ENCODE measurements at regions not wholly inside any gene's neighbourhood (a gene's known extent, or its start where the extent isn't known, plus 50 kb on each side); places are given as distances from the start of the nearest gene placed in this dataset.
"Not testable (repeated sequence)": the region's sequence is repeated elsewhere in the genome, so short reads cannot be mapped to it uniquely, and the experiment has no call there.

DNA sequence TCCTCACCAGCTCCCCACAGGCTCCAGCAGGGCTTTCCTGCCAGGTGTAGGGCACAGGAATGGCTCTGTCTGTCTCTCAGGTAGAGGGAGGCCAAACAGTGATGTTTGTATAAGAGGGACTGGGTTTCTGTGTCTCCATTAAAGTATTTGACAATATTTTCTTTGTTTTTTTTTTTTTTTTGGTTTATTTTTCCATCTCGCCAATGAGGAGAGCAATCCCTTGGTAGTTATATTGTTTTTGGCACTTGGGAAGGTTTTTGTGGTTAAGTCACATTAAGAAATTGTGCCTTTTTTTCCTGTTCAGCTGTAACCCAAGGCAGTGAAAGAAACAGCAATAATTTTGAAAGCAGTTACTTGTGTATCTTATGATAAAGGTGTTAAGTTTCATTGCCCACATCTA is 234.6 kb upstream of the PRSS1 start:
- TF ChIP-seq, protein P1, sequence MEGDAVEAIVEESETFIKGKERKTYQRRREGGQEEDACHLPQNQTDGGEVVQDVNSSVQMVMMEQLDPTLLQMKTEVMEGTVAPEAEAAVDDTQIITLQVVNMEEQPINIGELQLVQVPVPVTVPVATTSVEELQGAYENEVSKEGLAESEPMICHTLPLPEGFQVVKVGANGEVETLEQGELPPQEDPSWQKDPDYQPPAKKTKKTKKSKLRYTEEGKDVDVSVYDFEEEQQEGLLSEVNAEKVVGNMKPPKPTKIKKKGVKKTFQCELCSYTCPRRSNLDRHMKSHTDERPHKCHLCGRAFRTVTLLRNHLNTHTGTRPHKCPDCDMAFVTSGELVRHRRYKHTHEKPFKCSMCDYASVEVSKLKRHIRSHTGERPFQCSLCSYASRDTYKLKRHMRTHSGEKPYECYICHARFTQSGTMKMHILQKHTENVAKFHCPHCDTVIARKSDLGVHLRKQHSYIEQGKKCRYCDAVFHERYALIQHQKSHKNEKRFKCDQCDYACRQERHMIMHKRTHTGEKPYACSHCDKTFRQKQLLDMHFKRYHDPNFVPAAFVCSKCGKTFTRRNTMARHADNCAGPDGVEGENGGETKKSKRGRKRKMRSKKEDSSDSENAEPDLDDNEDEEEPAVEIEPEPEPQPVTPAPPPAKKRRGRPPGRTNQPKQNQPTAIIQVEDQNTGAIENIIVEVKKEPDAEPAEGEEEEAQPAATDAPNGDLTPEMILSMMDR (conservative IDR thresholded peaks at IDR 0.05 in 1 of 2, IDR thresholded peaks at IDR 0.05 in 1 of 2; ENCODE audit: low read depth in 1 of 2, low read length in 2 of 2): not testable (repeated sequence)
- not testable (repeated sequence) for TF ChIP-seq EZH2 (IDR thresholded peaks at IDR 0.05; ENCODE audit: low read length, missing control alignments)
